ENCODE measurements at regions not wholly inside any gene's neighbourhood (a gene's known extent, or its start where the extent isn't known, plus 50 kb on each side); places are given as distances from the start of the nearest gene placed in this dataset.

DNA sequence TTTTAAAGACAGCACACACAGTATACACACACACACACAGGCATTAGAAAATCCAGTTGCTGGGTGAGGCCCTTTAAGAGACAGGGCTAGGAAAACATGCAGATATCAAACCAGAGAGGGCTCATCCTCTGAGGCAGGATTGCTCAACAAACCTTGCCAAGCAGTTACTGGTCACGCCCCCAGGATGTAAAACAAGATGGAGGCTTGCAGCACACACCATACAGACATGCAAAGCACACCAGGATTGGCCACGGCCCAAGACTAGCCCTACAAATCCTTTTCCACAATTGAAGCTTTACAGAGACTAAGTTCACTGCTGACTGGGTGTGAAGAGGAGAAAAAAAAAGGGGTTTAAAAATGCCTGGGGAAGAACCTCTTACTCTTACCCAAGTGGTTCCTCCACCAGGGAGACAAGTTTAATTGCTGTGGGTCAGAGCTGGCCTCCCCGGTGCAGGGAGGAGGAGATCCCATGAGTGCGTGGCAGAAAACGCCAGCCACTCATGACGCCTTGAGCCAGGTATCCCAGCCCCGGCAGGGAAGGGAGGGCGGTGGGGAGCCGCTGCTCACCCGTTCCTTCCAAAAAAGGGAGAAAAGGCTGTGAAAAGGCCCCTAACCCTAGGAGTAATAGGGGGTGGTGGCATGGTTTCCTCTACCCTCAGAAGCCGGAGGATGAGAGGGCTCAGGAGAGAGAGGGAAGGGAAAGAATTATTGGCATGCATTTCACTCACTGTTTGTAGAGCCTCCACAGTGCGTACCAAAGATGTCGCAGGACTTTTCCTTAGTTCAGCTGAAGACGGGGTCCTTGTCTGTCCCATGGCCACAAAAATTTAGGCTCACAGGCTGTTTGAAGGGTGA is 594.6 kb upstream of the ZP4 start:
- H3K4me3 ChIP-seq (ENCODE audit: low read length in 2 of 2) = peak overlapping the region; percentile 13 to 32

DNA sequence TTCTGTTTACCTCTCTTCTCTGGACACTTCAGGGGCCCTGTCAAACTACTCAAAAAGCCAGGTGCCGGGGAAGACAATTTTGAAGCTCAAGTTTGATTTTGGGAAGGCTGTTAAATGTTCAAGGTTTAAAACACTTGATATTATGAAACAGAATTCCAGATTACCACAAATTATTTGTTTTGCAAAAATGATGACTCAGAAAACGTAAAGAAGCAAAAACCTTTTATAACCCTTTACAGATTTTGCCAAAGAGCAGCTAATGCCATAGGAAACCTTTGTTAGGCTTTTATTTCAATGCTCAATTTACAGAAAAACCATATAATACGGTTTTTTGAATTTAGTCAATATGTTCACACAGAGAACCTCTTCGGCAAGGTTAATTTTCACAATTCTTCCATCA is 593.4 kb upstream of the ZP4 start:
- Histone ChIP-seq H3K27ac (ENCODE audit: low read depth in 1 of 2, low read length in 1 of 2) (no peak overlapping the region), H3K4me1 (ENCODE audit: control insufficient read depth in 2 of 2, insufficient read depth in 2 of 2, low read length in 2 of 2) (no peaks in the 10 kb centered on the region), H3K27me3 (ENCODE audit: control insufficient read depth in 2 of 2, insufficient read depth in 1 of 2, low read length in 1 of 2) (no peaks in the 10 kb centered on the region), H3K4me3 (ENCODE audit: low read length in 2 of 2) (peak overlapping the region in 1 of 2 donors; percentile 10), H3K36me3 (ENCODE audit: control insufficient read depth in 2 of 2, insufficient read depth in 2 of 2, low read length in 1 of 2) (no peaks in the 10 kb centered on the region), H3K9me3 (ENCODE audit: control insufficient read depth in 2 of 2, insufficient read depth in 1 of 2, low read length in 1 of 2) (no peaks in the 10 kb centered on the region)
- DNase-seq (ENCODE audit: low read depth in 6 of 9, low spot score in 9 of 9) = no peak
- 87% methylated on average over 4 of the region's 4 CpGs for WGBS

More for the DNA sequence above, 594.6 kb upstream of the ZP4 start:
- peak overlapping the region; percentile 65 to 66 for H3K27ac ChIP-seq (ENCODE audit: low read depth in 1 of 2, low read length in 1 of 2)
- 89% methylated on average over 14 of the region's 14 CpGs for WGBS
- no peaks in the 10 kb centered on the region for H3K4me1 ChIP-seq (ENCODE audit: control insufficient read depth in 2 of 2, insufficient read depth in 2 of 2, low read length in 2 of 2)
- H3K36me3 ChIP-seq (ENCODE audit: control insufficient read depth in 2 of 2, insufficient read depth in 2 of 2, low read length in 1 of 2) = no peaks in the 10 kb centered on the region
- no peaks in the 10 kb centered on the region for H3K9me3 ChIP-seq (ENCODE audit: control insufficient read depth in 2 of 2, insufficient read depth in 1 of 2, low read length in 1 of 2)
- peak in 1 of 9 donors; percentile 5 for DNase-seq (ENCODE audit: low read depth in 6 of 9, low spot score in 9 of 9)
- H3K27me3 ChIP-seq (ENCODE audit: control insufficient read depth in 2 of 2, insufficient read depth in 1 of 2, low read length in 1 of 2) = no peaks in the 10 kb centered on the region

DNA sequence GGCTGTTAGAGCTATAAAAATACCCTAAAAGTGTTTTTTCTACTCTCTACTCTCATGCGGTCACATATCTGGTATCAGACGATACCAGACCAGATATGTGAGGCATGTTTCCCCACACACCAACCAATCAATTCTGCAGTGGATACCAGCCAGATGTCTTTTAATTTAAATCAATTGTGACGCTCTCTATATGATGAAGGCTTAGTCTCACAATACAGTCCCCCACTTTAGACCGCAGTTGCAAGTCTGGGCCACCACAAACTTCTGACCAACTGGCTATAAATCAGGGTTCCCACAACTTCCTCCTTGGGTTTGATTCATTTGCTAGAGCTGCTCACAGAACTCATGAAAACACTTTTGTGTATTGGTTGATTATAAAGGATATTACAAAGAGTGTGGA is 586.1 kb upstream of the ZP4 start:
- no peaks in the 10 kb centered on the region for H3K27me3 ChIP-seq (ENCODE audit: control insufficient read depth in 2 of 2, insufficient read depth in 1 of 2, low read length in 1 of 2)
- DNase-seq (ENCODE audit: low read depth in 6 of 9, low spot score in 9 of 9) = no peak
- H3K36me3 ChIP-seq (ENCODE audit: control insufficient read depth in 2 of 2, insufficient read depth in 2 of 2, low read length in 1 of 2) = no peaks in the 10 kb centered on the region
- H3K4me1 ChIP-seq (ENCODE audit: control insufficient read depth in 2 of 2, insufficient read depth in 2 of 2, low read length in 2 of 2) = no peaks in the 10 kb centered on the region
- 10% methylated on average over 4 of the region's 4 CpGs for WGBS
- H3K27ac ChIP-seq (ENCODE audit: low read depth in 1 of 2, low read length in 1 of 2) = no peak overlapping the region
- H3K9me3 ChIP-seq (ENCODE audit: control insufficient read depth in 2 of 2, insufficient read depth in 1 of 2, low read length in 1 of 2) = no peaks in the 10 kb centered on the region
- no peak overlapping the region for H3K4me3 ChIP-seq (ENCODE audit: low read length in 2 of 2)

DNA sequence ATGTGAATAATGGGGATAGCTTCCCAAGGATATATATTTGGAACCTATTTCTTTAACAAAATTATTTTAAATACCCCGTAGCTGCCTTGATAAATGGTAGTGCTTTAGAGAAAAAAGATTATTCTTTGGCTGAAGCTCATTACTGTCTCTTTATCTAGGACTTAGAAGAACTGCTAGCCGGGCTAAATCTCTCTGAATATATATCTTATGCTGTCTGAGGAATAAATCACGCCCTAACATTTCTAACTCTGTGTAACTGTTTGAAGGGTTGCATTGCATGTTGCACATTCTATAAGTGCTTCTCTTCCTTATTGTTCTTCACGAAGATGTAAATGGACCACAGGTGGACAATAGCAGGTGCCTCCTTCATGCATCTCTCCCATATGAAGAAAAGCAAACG is 585.0 kb upstream of the ZP4 start:
- H3K27ac ChIP-seq (ENCODE audit: low read depth in 1 of 2, low read length in 1 of 2) = no peak overlapping the region
- no peaks in the 10 kb centered on the region for H3K4me1 ChIP-seq (ENCODE audit: control insufficient read depth in 2 of 2, insufficient read depth in 2 of 2, low read length in 2 of 2)
- no peaks in the 10 kb centered on the region for H3K9me3 ChIP-seq (ENCODE audit: control insufficient read depth in 2 of 2, insufficient read depth in 1 of 2, low read length in 1 of 2)
- WGBS = 88% methylated on average over 5 of the region's 5 CpGs
- no peaks in the 10 kb centered on the region for H3K36me3 ChIP-seq (ENCODE audit: control insufficient read depth in 2 of 2, insufficient read depth in 2 of 2, low read length in 1 of 2)
- no peak for DNase-seq (ENCODE audit: low read depth in 6 of 9, low spot score in 9 of 9)
- H3K4me3 ChIP-seq (ENCODE audit: low read length in 2 of 2) = no peak overlapping the region
- no peaks in the 10 kb centered on the region for H3K27me3 ChIP-seq (ENCODE audit: control insufficient read depth in 2 of 2, insufficient read depth in 1 of 2, low read length in 1 of 2)

DNA sequence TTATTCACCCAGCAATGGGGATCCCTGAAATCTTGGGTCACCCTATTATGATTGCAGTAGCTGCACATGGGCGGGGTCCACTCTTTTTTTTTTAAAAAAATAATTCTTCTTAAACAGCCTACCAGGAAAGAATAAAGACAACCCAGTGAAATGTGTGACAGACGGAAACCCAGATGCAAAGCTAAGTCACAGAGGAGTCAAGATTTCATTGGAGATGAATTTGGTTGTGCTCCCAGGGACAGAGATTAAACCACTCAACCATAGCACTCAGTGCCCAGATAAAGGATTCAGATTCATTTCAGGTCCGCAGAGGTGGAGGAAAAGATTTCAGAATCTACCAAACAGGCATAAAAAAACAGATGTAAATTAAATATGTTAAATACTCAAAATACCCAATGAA is 583.5 kb upstream of the ZP4 start:
- Histone ChIP-seq H3K4me3 (ENCODE audit: low read length in 2 of 2) (no peak overlapping the region), H3K9me3 (ENCODE audit: control insufficient read depth in 2 of 2, insufficient read depth in 1 of 2, low read length in 1 of 2) (no peaks in the 10 kb centered on the region), H3K4me1 (ENCODE audit: control insufficient read depth in 2 of 2, insufficient read depth in 2 of 2, low read length in 2 of 2) (no peaks in the 10 kb centered on the region), H3K27me3 (ENCODE audit: control insufficient read depth in 2 of 2, insufficient read depth in 1 of 2, low read length in 1 of 2) (no peaks in the 10 kb centered on the region), H3K27ac (ENCODE audit: low read depth in 1 of 2, low read length in 1 of 2) (no peak overlapping the region), H3K36me3 (ENCODE audit: control insufficient read depth in 2 of 2, insufficient read depth in 2 of 2, low read length in 1 of 2) (no peaks in the 10 kb centered on the region)
- 29% methylated on average over 3 of the region's 3 CpGs for WGBS
- DNase-seq (ENCODE audit: low read depth in 6 of 9, low spot score in 9 of 9) = no peak

DNA sequence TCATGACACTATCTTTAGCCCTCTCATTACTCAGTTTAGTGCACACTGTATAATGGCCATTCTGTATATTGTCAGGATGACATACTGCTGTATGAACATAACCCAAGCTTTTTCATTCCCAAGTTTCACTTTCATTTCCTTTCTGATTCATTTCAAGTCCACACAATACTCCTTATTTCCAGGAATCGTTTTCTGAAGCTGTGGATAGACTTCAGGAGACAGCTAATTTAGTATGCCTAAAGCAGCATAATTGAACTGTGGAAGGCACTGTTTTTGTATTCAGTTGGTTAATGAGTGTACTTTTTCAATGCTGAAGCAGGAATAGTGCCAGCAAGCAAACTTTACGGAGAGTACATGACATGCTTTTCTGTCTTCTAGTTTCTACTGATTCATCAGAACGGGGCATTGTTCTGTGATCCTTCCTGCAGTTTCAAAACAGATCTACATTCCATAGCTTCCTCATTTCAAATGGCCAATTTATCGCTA is 578.5 kb upstream of the ZP4 start:
- Histone ChIP-seq H3K9me3 (ENCODE audit: control insufficient read depth in 2 of 2, insufficient read depth in 1 of 2, low read length in 1 of 2) (no peaks in the 10 kb centered on the region), H3K4me3 (ENCODE audit: low read length in 2 of 2) (no peak overlapping the region), H3K36me3 (ENCODE audit: control insufficient read depth in 2 of 2, insufficient read depth in 2 of 2, low read length in 1 of 2) (no peaks in the 10 kb centered on the region), H3K27me3 (ENCODE audit: control insufficient read depth in 2 of 2, insufficient read depth in 1 of 2, low read length in 1 of 2) (no peaks in the 10 kb centered on the region), H3K4me1 (ENCODE audit: control insufficient read depth in 2 of 2, insufficient read depth in 2 of 2, low read length in 2 of 2) (no peaks in the 10 kb centered on the region), H3K27ac (ENCODE audit: low read depth in 1 of 2, low read length in 1 of 2) (peak overlapping the region in 1 of 2 donors; percentile 28)
- WGBS = 87% methylated on average over 4 of the region's 4 CpGs
- no peak for DNase-seq (ENCODE audit: low read depth in 6 of 9, low spot score in 9 of 9)

DNA sequence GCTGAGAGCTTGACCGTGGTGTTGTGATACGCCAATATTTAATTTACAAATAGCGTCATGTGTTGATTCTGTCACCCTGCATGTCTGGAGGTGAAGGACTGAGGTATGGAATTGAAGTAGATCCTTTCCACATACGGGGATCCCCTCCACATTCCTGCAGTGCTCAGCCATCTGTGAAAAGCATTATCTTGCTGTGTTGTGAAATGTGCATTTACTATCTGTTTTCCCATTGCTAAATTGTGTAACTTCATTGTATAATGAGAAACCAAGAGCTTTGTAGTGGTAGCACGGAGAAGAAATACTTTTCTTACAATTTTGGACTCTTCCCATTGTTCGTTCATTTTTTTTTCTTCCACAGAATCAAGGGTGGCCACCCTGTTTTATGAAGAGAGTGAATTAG is 577.3 kb upstream of the ZP4 start:
- Histone ChIP-seq H3K4me1 (ENCODE audit: control insufficient read depth in 2 of 2, insufficient read depth in 2 of 2, low read length in 2 of 2) (no peaks in the 10 kb centered on the region), H3K27ac (ENCODE audit: low read depth in 1 of 2, low read length in 1 of 2) (no peak overlapping the region), H3K4me3 (ENCODE audit: low read length in 2 of 2) (no peak overlapping the region), H3K27me3 (ENCODE audit: control insufficient read depth in 2 of 2, insufficient read depth in 1 of 2, low read length in 1 of 2) (no peaks in the 10 kb centered on the region), H3K36me3 (ENCODE audit: control insufficient read depth in 2 of 2, insufficient read depth in 2 of 2, low read length in 1 of 2) (no peaks in the 10 kb centered on the region), H3K9me3 (ENCODE audit: control insufficient read depth in 2 of 2, insufficient read depth in 1 of 2, low read length in 1 of 2) (no peaks in the 10 kb centered on the region)
- 85% methylated on average over 6 of the region's 6 CpGs for WGBS
- no peak for DNase-seq (ENCODE audit: low read depth in 6 of 9, low spot score in 9 of 9)

DNA sequence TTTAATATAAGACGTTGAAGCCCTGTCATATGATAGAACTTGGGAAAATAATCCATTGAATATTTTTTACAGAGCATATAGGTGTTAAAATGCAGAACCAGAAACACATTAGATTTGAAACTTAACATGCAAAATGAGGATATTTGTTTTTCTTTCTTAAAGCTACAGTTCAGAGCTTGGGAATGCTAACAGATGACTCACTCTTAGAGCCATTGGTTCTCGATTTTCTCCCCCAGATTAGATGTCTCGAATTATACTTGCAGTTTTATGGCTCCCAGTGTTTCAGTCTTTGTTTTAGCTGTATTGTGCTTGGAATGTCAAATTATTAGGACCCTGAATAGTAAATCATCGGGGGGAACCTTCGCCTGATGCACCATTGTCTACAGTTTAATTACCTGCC is 575.7 kb upstream of the ZP4 start:
- Histone ChIP-seq H3K36me3 (ENCODE audit: control insufficient read depth in 2 of 2, insufficient read depth in 2 of 2, low read length in 1 of 2) (no peaks in the 10 kb centered on the region), H3K4me1 (ENCODE audit: control insufficient read depth in 2 of 2, insufficient read depth in 2 of 2, low read length in 2 of 2) (no peaks in the 10 kb centered on the region), H3K27me3 (ENCODE audit: control insufficient read depth in 2 of 2, insufficient read depth in 1 of 2, low read length in 1 of 2) (no peaks in the 10 kb centered on the region), H3K27ac (ENCODE audit: low read depth in 1 of 2, low read length in 1 of 2) (no peak overlapping the region), H3K4me3 (ENCODE audit: low read length in 2 of 2) (no peak overlapping the region), H3K9me3 (ENCODE audit: control insufficient read depth in 2 of 2, insufficient read depth in 1 of 2, low read length in 1 of 2) (no peaks in the 10 kb centered on the region)
- DNase-seq (ENCODE audit: low read depth in 6 of 9, low spot score in 9 of 9) = no peak
- WGBS = 93% methylated on average over 5 of the region's 5 CpGs

DNA sequence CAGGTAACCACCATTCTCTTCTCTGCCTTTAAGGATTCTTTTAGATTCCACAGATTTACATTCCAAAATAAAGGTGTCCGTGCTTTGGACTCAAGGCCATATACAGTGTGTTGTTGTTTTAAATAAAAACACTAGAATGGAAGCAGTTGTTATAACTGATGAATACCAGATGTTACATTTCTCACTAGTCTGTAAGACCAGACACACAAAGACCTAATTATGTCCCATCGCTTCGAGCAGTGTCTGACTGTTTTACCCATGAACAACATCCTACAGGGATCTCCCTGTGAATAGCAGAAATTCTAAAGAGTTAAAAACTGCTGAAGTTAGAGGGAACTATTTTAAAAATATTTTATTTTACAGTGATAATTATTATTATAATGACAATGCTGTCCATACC is 574.7 kb upstream of the ZP4 start:
- Histone ChIP-seq H3K9me3 (ENCODE audit: control insufficient read depth in 2 of 2, insufficient read depth in 1 of 2, low read length in 1 of 2) (no peaks in the 10 kb centered on the region), H3K36me3 (ENCODE audit: control insufficient read depth in 2 of 2, insufficient read depth in 2 of 2, low read length in 1 of 2) (no peaks in the 10 kb centered on the region), H3K4me3 (ENCODE audit: low read length in 2 of 2) (no peak overlapping the region), H3K27me3 (ENCODE audit: control insufficient read depth in 2 of 2, insufficient read depth in 1 of 2, low read length in 1 of 2) (no peaks in the 10 kb centered on the region), H3K4me1 (ENCODE audit: control insufficient read depth in 2 of 2, insufficient read depth in 2 of 2, low read length in 2 of 2) (no peaks in the 10 kb centered on the region), H3K27ac (ENCODE audit: low read depth in 1 of 2, low read length in 1 of 2) (no peak overlapping the region)
- WGBS = 93% methylated on average over 3 of the region's 3 CpGs
- no peak for DNase-seq (ENCODE audit: low read depth in 6 of 9, low spot score in 9 of 9)

All from thymus (tissue), 11 donors.